NOMO-1 treated with DMSO at 0.1 percent for 48 hours (cell line): ENCODE measurements at regions not wholly inside any gene's neighbourhood (a gene's known extent, or its start where the extent isn't known, plus 50 kb on each side); places are given as distances from the start of the nearest gene placed in this dataset.
"Not testable (repeated sequence)": the region's sequence is repeated elsewhere in the genome, so short reads cannot be mapped to it uniquely, and the experiment has no call there.

Experiments
- DNase-seq: peaks from one replicate; lab custom pipeline; 2025; ENCODE audit not compliant: unreplicated experiment; lab: John Stamatoyannopoulos, UW

DNA sequence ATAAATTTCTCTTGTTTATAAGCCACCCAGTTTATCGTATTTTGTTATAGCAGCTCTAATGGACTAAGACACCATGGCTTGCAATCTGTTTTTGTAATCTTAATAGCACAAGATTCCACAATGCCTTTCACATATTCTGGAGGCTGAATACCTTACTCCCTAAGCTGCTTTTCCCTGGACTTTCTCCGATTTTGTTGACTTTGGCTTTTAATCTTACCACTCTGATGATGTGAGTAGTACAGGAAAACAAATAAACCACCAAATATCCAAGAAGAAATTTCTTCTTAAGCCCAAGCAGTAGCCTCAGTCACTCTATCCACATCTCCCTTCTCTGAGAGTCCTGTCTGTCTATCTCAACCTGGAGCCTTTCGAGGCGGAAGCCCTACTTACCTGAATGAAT lies 838.6 kb downstream of the LTN1 start:
- DNase-seq = no peak

DNA sequence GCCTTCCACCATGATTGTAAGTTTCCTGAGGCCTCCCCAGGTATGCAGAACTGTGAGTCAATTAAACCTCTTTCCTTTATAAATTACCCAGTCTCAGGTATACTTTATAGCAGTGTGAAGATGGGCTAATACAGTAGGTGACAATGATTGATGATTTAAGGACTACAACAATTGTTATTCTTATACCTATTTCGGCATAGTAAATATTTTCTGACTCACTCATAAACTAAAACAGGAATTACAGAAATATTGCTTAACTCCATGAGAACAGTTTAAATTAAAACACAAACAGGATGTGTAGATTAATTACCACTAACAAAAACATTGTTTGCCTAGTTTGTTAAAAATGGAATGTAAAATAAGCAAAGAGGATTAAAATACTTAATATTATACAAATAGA lies 839.9 kb downstream of the LTN1 start:
- DNase-seq = peak; percentile 42

DNA sequence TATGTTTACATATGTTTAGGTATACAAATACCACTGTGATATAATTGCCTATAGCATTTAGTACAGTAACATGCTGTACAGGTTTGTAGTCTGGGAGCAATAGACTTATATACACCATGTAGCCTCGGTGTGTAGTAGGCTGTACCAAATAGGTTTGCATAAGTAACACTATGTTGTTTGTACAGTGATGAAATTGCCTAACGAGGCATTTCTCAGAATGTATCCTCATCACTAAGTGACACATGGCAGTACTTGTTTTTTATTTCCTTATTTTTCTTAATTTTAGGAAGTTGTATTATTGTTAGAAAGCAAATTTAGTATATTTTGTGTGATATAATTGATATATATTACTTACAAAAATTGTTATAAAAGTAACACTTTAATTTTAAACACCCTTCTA lies 840.9 kb downstream of the LTN1 start:
- no peak for DNase-seq

DNA sequence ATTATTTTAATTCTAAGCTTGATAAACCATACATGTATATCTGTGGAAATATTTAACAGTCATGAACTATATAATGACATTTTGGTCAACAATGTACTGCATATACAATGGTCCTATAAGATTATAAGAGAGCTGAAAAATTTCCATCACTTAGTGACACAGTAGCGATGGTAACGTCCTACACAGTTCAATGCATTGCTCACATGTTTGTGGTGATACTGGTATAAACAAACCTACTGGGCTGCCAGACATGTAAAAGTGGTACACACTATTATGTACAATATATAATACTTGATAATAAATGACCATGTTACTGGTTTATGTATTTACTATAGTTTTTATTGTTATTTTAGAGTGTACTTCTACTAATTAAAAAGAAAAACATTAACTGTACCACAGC lies 841.9 kb downstream of the LTN1 start:
- no peak for DNase-seq

DNA sequence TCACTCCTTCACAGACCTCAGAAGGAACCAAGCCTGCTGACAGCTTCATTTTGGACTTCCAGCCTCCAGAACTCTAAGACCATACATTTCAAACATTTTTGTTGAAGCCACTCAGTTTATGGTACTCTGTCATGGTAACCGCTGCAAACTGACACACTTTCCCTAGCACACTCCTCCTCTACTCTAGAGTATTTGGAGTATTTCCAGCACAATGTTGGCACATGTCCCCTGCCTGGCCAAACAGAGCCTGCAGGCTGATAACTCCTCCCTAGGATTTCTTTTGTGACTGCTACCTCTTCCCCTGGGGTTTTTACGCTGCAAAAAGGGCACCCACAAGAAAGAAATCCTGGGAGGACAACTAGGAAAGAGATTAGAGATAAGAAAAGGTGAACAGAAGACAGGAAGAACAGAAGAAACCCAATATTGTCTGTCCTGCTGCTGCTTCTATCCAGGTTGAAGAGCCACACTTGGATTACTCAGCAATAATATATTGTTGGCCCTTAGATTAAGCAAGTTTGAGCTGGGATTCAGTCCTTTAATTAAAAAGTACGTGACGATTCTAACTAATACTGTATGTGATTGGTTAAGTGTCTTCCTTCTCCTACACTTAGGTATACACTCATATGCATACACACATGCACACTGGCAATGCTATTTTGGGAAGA lies 844.1 kb downstream of the LTN1 start:
- no peak for DNase-seq

DNA sequence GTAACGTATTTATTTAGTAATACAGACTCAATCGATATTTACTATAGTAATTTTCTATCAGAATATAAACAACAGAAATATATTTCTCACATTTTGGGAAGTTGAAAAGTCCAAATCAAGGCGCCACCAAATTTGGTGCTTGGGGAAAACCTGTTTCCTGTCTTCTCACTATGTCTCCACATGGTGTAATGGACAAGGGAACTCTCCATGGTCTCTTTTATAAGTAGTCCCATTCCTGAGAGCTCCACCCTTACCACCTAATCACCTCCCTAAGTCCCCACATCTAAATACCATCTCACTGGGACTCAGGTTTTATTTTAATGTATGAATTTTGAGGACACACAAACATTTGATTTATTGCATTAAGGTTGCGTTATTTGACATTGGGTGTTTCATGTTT lies 848.0 kb downstream of the LTN1 start:
- no peak for DNase-seq

DNA sequence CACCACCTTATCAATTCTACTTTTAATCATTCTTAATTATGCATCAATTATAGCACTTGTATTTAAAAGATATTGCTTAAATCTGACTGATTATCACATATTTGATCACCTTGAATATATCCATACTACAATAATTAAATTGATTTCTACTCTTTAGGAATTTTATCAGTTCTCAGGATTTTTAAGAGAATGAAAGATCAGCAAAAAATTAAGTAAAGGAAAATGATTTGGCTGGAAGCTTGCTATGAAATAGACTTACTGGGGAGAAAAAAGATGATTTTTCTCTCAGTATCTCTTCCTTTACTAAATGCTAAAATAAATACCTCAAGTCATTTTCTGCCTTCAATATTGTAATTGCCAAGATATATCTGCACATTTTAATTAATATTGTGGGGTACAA lies 848.6 kb downstream of the LTN1 start:
- no peak for DNase-seq

DNA sequence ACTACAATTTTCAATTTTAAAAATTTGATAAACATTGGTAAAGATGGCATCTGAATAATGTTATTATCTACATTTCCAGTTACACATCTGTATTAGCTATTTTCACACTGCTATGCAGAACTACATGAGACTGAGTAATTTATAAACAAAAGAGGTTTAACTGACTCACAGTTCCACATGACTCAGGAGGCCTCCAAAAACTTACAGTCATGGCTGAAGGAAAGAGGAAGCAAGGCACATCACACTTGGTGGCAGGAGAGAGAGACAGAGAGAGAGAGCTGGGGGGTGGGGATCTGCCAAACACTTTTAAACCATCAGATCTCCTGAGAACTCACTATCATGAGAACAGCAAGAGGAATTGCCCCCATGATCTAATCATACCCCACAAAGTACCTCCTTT lies 850.0 kb downstream of the LTN1 start:
- DNase-seq = peak; percentile 88

DNA sequence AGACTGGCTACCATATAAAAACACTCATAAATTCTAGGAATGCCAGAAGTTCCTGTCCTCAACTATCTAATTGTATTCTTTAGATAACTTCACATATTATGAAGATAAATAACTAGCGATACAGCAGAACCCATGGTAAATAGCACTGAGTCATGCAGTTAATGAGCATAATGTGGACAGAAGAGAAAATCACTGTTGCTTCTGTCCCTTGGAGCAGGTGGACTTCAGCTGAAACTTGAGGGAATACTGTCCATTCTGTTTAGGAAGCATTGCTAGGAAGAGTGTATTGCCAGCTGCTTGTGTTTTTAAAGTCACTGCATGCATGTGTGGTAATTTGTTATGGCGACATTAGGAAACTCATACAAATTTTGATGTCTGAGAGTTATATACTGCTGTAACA lies 854.4 kb downstream of the LTN1 start:
- no peak for DNase-seq

DNA sequence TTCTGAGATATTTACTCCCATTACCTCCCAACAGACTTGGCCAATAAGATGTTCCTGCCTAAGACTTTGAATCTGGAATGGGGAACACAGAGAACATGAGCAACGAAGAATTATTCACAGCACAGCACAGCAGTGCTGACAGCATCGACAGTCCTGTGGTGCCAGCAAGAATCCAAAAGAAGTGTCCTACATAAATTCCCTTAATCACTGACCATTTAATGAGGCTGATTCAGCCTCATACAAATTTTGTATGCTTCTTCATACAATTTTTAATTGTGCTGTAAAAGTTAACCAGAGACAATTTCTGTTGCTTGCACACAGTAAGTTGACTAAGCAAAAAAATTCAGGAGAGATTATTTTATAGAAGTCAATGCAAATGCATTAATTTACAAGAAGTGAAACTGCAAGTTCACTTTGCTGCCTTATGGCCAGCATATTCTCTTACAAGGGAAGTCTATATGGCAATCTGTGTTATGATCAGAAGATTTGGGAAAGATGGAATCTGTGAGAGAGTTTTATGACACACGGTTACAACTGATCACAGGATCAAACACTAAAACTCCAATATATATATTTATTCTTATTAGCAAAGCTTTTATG lies 855.9 kb downstream of the LTN1 start:
- peak; percentile 23 for DNase-seq

DNA sequence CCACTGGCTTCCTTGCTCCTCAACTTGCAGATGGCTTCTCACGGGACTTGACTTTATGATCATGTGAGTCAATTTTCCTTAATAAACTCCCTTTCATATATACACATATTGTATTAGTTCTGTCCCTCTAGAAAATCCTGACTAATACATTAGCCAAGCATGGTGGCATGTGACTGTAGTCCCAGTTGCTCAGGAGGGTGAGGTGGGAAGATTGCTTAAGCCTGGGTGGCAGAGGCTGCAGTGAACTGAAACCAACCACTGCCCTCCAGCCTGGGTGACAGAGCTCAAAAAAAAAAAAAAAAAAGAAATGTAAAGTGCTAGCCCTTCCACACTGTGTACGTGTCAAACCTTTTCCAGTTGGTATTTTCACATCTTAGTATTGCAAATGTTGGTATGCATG lies 857.0 kb downstream of the LTN1 start:
- peak; percentile 49 for DNase-seq

DNA sequence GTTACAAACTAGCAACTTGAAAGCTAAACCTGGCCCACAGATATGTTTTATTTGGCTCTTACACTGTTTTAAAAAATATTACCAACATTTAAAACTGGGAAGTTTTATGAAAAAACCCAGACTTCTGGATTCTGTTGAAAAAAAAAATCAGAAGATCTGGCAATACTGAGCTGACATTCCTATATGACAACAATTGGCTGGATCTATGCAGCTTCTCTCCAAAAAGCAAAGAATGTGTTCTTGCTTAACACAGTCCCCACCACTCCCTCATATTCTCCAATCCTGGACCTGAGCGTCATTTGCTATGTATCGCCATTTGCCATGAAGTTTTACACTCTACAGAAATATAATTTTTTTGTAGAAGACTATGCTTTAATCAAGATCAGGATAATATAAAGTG lies 859.6 kb downstream of the LTN1 start:
- DNase-seq = no peak

DNA sequence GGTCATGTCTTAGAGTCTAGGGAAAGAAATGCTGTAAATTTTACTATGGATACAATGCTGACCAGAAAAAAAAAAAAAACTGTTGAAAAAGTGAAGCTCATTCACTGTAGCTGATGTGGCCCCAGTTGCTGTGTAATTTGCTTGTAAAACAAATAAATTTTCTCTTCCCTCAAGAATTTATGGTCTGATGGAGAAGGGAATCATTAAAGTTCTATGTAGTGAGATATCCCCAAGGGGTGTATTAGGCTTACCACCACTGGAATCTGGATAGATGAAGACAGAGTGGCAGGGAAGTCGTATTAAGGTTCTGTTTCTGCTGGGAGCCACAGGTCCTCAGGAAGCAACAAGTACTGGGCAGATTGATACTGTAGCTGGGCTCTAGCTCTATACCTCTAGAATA lies 860.0 kb downstream of the LTN1 start:
- no peak for DNase-seq

DNA sequence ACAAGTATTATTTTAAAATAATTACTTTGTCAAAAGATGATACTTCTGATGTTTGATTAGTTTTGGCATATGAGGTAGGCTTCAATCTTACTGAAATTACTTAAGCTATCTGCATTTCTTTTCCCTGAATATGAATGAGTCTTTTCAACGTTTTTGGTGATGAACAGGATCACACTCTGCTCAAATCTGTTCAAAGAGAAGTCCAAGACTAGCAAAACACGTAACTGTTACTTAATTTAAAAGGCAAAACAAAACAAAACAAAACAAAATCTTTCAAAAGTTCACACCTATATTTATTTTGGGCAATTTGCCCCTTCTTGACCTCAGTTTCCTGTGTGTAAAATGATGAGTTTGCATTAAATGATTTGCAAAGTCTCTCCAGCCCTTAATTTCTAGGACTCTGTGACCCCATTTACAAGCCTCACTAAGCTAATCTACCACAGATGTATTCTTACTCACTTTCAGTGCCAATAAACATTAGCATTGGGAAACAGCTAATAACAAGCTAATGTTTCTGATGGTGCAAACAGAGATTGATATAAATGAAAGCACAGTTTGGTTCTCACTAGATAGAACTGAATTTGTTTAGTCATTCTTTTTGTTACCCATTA lies 865.4 kb downstream of the LTN1 start:
- no peak for DNase-seq

DNA sequence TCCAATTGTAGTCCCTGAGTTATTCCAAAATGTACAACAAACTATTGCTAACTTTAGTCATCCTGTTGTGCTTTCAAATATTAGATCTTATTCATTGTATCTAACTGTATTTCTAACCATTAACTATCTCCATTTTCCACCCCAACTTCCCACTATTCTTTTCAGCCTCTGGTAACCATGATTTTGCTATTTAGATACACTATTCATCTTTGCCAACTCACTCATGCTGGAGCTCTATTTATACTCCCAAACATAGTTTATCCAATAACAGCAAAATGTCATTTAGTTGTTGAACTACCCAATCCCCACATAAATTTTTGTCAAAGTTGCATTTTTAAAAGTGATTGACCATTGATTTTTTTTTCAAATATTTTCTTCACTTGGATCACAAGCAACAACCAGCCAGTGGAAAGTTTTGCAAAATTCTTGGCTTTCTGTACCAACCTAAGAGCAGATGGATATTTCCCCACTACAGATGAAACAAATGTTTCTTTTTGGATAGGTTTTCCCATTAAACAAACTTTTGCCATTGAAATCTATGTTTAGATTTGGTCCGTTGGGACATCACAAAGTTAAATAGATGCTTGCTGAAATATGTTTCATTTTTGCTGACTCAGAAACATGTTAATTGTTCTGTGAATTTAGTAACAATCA lies 866.0 kb downstream of the LTN1 start:
- DNase-seq = no peak

DNA sequence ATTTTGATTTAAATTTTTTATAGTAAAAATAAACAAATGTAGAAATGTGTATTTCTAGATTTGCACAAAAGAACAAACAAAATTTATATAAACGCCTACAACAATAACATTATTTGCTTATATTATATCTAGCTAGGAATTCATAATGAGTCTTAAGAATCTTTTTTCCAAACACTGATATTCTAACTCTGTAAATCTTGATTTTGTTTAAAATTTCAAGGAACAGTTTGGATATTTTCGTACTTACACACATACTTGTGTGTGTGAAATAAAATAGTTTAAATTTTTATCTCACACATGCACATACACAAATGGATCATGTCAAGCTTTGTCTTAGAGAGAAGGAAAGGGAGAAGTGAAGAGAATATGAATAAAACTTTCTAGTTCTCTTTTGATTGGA lies 868.1 kb downstream of the LTN1 start:
- no peak for DNase-seq

DNA sequence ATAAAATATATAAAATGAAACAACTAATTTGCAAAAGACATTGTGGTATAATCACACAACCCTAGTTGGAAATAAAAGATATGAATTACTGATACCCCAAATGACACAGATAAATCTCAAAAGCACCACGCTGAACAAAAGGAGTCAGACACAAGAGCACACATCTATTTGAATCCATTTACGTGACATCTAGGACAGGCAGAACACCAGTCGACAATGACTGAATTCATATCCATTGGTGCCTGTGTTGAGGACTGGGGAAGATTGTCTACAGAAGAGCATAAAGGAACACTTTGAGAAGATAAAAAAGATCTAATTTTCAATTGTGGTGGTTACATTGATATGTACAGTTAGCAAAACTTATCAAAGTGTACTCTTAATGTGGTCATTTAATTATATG lies 874.1 kb downstream of the LTN1 start:
- DNase-seq = no peak

DNA sequence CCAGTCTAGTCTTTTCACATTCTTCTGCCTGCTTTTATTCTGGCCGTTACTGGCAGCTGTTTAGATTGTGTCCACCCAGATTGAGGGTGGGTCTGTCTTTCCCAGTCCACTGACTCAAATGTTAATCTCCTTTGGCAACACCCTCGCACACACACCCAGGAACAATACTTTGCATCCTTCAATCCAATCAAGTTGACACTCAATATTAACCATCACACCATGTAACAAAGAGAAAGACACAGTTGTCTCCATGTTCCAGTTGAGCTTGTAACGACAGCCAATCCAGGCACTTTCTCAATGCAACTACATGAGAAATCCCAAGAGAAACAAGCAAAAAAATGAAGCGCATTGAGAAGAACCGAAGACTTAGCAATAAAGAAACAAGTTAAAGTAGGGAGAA lies 877.7 kb downstream of the LTN1 start:
- DNase-seq = not testable (repeated sequence)

DNA sequence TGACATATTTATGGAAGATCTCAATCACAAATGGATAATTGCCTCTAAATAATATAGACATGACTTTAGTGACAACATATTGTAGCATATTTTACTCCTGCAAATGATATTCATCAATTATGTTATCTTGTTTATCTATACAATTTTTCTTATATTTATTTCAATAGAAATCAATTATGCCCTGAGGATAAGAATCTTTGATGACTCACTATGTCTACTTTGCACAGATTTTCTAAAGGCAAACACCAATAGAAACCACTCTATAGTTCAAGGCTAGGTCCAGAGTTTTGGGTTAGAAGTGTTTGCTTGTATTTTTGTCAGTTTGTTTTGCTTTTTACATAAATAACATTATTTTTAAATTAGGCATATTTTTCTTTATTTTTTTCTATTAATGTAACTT lies 879.0 kb downstream of the LTN1 start:
- DNase-seq = no peak

DNA sequence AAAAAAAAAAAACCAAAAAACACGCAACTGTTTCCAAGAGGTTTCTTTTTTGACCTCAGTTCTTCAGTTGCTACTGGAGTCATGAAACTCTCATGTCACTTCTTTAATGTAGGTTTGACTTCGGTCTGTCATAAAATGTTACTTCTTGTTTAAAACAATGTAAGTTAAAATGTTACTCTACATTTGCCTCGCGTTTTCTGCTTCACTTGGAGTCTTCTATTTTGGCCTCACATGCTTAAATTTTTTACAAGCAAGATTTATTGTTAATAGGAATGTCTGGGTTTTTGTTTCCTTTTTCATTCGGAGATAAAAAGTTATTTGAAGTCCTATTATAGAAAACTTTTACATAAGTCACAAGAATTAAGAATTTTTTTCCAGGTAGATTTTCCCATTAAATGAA lies 880.2 kb downstream of the LTN1 start:
- no peak for DNase-seq

DNA sequence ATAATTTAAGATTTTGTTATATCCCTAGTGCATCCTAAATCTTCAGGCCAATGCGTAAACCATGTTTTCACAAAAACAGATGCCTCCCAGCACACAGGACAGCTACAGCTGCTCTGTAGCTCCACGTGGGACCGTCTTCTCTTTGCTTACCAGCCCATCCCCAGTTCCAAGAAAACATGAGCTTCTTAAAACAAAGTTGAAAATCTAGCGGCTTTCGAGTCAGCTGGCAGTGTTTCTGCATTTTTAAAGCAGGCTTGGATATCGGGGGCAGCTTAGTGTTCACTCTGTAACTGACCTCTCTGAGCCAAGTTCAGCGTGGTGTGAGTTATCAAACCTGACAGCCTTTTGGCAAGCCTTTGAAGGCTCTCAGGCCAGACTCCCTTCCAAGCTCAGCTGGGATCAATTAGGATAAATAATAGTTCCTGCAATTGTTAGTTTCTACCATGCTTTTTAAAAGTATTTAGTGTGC lies 881.5 kb downstream of the LTN1 start:
- DNase-seq = no peak

DNA sequence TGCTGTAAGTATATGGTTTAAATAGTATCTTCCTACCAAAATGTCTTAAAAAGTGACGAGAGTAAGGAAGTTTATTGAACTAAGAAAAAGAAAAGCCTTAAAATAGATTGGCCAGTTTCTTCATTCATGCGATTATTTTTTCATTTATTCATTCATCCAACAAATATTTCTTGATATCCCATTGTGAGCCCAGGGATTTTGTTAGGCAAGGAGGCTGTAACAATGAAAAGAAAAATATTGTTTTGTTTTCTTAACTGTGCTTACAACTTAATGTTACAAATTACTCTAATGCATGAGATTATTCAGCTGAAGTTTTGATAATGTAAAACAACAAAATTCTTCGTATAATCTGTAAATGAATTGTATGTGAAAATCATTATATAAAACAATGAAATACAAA lies 882.0 kb downstream of the LTN1 start:
- no peak for DNase-seq
